Activated CD4-positive, alpha-beta T cell treated with anti-CD3 and anti-CD28 coated beads, Interleukin-2, amount 50 U/mL, for 1 hour (primary cell): ENCODE measurements at regions not wholly inside any gene's neighbourhood (a gene's known extent, or its start where the extent isn't known, plus 50 kb on each side); places are given as distances from the start of the nearest gene placed in this dataset.
"Not testable (repeated sequence)": the region's sequence is repeated elsewhere in the genome, so short reads cannot be mapped to it uniquely, and the experiment has no call there.

ENCODE experiments used
- DNase-seq: peaks from one replicate; pipeline ENCODE4 v3.0.0-alpha.2; 2020

- no peak for DNase-seq
Observed at GRCh38 chr6:13874191-13874549, 50.6 kb upstream of the RNF182 start.

- DNase-seq, result peak; percentile 71
Observed at GRCh38 chr6:13873288-13874190, 51.2 kb upstream of the RNF182 start.

GRCh38 chr6:13872681-13873080 is 52.1 kb upstream of the RNF182 start:
- no peak for DNase-seq

GRCh38 chr6:13872006-13872405 is 52.7 kb upstream of the RNF182 start:
- DNase-seq, result not testable (repeated sequence)

GRCh38 chr6:13870214-13870830 is 54.4 kb upstream of the RNF182 start:
- no peak for DNase-seq

- no peak for DNase-seq
Observed at GRCh38 chr6:13868236-13868635, 53.9 kb upstream of the MCUR1 start.

- DNase-seq, result no peak
Observed at GRCh38 chr6:13866301-13866700, 51.9 kb upstream of the MCUR1 start.

GRCh38 chr6:13865141-13865540 is 50.8 kb upstream of the MCUR1 start:
- DNase-seq, result no peak

- not testable (repeated sequence) for DNase-seq
Observed at GRCh38 chr6:13864669-13865068, 50.3 kb upstream of the MCUR1 start.
